ENCODE measurements at regions not wholly inside any gene's neighbourhood (a gene's known extent, or its start where the extent isn't known, plus 50 kb on each side); places are given as distances from the start of the nearest gene placed in this dataset.

GRCh38 chr5:118208031-118208453 lies 780.3 kb downstream of the DTWD2 start (continued):
- no peak for TF ChIP-seq ZNF462 (CRISPR knock-in tag; IDR thresholded peaks at IDR 0.05)
- no peak for TF ChIP-seq EZH2phosphoT487 (IDR thresholded peaks at IDR 0.05; ENCODE audit: unreplicated experiment)

- peaks cover 1% of the 10 kb centered on the region for H3K27me3 Mint-ChIP-seq (ENCODE audit: insufficient read depth, low read depth, poor library complexity)
- H3K9me3 Mint-ChIP-seq = peaks cover 2% of the 10 kb centered on the region; the same call in 1 of the 3 replicates
- Histone ChIP-seq H3K4me1 (ENCODE audit: insufficient read depth) (peaks cover 38% of the 10 kb centered on the region), H4K20me1 (replicated peaks; ENCODE audit: insufficient read depth) (no peaks in the 10 kb centered on the region), H3F3A (replicated peaks; ENCODE audit: low read depth) (no peaks in the 10 kb centered on the region), H3K4me3 (no peak overlapping the region), H3K4me2 (peak overlapping the region; percentile 21; the same call in 1 of the 2 replicates), H3K36me3 (ENCODE audit: insufficient read depth) (no peaks in the 10 kb centered on the region), H3K27ac (ENCODE audit: low read depth) (no peak overlapping the region), H3K79me2 (replicated peaks; ENCODE audit: insufficient read depth) (no peaks in the 10 kb centered on the region), H2AFZ (no peak overlapping the region), H3K27me3 (ENCODE audit: insufficient read depth) (no peaks in the 10 kb centered on the region), H3K9me2 (ENCODE audit: insufficient read depth) (no peaks in the 10 kb centered on the region)
- H3K27ac Mint-ChIP-seq = no peak overlapping the region
- TF ChIP-seq ZNF114 (CRISPR knock-in tag; IDR thresholded peaks at IDR 0.05) (no peak), CREB1 (CRISPR knock-in tag; IDR thresholded peaks at IDR 0.05; ENCODE audit: low read depth) (no peak), POLR2AphosphoS5 (IDR thresholded peaks at IDR 0.05; ENCODE audit: low read depth) (no peak)
- peak; percentile 30; the same call in 1 of the 3 replicates for ATAC-seq
- peak; percentile 7 for DNase-seq (ENCODE audit: low spot score)
- H3K4me1 Mint-ChIP-seq = peaks cover 33% of the 10 kb centered on the region
- peaks cover 3% of the 10 kb centered on the region; the same call in 1 of the 3 replicates for H3K36me3 Mint-ChIP-seq (ENCODE audit: low read depth)
- no peak overlapping the region for H3K4me3 Mint-ChIP-seq
Measured at GRCh38 chr5:118199801-118200200, 788.5 kb downstream of the DTWD2 start.

Measured in GM23338 (cell line).